DMS 273 treated with DMSO at 0.1 percent for 48 hours (cell line): ENCODE measurements at regions not wholly inside any gene's neighbourhood (a gene's known extent, or its start where the extent isn't known, plus 50 kb on each side); places are given as distances from the start of the nearest gene placed in this dataset.
"Not testable (repeated sequence)": the region's sequence is repeated elsewhere in the genome, so short reads cannot be mapped to it uniquely, and the experiment has no call there.

Source experiments
- DNase-seq: peaks from one replicate; lab custom pipeline; 2025; lab: John Stamatoyannopoulos, UW

- no peak for DNase-seq
Observed at GRCh38 chr3:139199421-139200010, 144.3 kb upstream of the MRPS22 start.

DNA sequence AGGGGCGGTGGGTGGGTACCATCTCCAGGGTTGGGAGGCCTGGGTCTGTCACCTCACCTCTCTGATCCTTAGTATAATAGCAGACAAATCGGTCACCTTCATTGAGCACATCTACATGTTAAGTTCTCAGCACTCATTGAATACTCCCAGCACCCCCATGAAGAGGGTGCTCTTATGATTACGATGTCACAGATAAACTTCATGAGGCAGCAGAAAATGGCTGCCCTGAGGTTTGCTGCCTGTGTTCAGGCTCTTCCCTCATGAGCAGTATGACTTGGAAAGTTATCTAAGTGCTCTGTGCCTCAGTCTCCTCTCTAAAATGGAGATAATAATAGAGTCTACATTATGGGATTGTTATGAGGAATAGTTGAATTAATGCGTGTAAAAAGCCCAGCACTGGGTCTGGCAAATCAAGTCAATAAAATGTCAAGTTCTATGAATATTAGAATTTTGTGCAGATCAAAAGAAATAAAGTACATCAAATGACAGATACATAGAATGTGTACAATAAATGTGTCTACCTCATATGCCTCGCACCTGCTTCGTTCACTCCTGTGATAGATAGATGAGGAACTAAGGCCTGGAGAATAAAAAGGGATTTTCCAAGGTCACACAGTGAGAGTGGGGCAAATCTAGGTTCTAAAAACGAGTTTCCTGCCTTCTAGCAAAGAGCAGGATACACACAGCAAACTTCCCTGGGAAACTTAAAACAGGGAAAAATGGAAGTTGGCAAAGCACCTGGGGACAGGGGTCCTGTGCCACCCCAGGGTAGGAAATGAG, 142.2 kb upstream of the MRPS22 start:
- DNase-seq: no peak

DNA sequence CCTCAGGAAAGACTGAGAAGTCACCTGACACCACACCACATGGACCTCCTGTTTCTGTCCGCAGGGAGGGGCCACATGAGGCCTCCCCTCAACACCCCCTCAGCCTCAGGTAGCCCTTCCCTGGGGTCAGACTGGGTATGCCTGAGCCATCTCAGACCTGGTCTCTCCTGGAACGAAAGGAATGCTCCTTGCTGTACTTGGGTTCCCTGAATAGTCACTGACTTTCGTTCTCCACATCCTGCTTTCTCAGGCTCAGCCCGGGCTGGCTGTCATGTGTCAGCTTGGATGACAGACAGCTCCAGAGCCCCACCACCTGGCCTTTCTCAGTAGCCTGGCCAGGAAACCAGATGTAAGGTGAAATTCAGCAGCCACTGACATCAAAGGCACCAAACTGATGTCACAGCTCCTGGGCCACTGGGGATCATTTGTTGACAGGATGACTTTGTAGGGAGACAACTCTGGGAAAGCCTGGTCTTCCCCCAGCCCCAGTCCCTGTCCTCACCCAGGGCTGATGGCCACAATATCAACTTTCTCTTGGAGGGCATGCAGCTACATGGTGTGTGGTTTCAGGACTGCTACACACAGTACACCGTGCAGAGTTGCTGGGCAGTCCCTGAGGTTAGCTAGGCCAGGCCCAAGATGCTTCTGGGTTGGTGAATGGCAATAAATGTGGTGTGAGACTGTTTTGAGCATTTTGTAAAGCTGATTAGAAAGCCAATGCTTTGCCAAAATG, 141.4 kb upstream of the MRPS22 start:
- peak; percentile 62 for DNase-seq

DNA sequence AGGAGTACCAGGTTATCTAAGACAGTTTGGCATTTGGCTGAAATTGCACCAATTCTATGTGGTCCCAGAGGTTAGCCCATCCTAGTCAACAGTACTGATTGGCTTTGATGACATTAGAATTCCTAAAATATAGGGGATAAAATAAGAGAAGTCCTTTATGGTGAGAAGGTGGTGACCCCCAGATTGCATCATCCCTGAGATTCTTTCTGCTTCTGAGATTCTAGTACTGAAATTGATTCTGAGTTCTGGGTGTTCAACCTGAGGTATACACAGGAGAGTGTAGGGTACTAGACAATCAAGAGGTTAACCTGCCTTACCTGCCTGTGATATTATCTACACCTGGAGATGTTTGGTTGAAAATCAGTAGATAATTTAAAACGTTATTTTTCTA, 140.9 kb upstream of the MRPS22 start:
- DNase-seq: no peak

DNA sequence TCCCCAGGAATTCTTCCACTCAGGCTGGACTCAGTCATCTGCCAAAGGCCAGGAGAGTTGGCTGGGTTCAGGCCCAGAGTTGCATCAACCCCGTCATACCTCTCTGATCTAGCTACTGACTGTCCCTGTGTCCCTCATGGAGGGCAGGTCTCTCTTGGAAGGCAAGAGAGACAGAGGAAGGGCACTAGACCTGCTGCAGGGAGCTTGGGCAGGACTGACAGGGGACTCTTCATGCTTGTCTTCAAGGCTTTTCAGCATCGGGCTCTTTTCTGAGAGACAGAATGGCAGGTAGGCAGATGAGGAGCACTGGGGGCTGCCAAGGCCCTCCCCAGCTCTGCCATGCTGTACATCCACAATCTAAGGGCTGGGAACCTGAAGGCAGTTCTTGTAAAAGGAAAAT, 140.1 kb upstream of the MRPS22 start:
- DNase-seq: no peak

- no peak for DNase-seq
Observed at GRCh38 chr3:139204728-139205127, 139.1 kb upstream of the MRPS22 start.

DNA sequence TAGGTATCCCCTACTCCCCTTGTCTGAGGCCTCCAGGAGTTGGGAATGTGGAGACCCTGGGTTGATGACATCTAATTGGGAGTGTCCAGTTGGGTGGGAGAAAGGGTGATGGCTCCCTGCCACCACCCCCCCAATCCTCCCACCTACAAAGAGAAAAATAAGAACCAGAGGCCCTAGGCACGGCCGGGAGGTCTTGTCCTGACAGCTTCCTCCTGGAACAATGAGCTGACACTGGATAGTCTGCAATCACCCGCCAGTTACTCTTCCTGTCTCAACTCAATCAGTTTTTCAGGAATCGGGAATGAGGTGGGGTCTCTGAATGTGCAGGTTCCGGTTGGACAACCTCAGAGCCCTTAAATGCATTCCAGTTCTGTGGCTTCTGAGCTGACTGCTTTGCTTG, 129.9 kb upstream of the MRPS22 start:
- DNase-seq: no peak

- DNase-seq: no peak
Observed at GRCh38 chr3:139216958-139217357, 126.9 kb upstream of the MRPS22 start.

GRCh38 chr3:139217633-139218032, 126.2 kb upstream of the MRPS22 start:
- no peak for DNase-seq

GRCh38 chr3:139218046-139218445, 125.8 kb upstream of the MRPS22 start:
- no peak for DNase-seq

DNA sequence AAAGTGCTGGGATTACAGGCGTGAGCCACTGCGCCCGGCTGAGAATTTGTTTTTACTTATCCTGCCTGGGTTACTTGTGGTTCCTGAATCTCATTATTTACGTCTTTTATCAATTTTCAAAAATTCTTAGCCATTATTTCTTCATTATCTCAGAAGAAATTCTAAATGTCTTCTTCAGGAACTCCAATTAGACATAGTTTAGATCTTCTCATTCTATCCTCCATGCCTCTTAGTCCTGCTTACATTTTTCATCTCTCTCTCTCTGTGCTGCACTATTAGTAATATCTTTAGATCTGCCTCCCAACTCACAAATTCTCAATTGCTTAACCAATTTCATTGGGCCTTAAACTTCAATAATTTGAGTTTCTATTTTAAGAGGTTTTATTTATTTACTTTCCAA, 124.4 kb upstream of the MRPS22 start:
- DNase-seq: no peak

GRCh38 chr3:139222100-139222657, 121.6 kb upstream of the MRPS22 start:
- peak; percentile 56 for DNase-seq

- no peak for DNase-seq
Observed at GRCh38 chr3:139225548-139225947, 118.3 kb upstream of the MRPS22 start.

GRCh38 chr3:139226731-139227130, 117.1 kb upstream of the MRPS22 start:
- no peak for DNase-seq

DNA sequence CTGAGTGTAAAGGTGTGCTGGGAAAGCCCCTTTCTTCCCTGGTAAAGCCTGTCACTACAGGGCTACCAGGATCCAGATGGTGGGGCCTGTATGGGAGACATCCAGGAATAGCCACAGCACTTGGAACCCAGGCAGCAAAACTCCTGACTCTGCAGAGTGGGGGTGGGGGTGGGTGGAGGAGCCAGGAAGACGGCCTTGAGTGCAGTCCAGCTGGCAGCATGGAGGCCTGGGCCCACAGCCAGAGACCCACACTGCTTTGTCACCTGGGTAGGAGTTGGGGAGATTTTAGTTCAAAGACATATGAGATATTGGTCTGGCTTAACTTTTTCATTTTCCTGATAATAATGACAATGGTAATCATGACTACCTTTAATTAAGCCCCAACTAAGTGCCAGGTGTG, 116.7 kb upstream of the MRPS22 start:
- DNase-seq: peak; percentile 72

DNA sequence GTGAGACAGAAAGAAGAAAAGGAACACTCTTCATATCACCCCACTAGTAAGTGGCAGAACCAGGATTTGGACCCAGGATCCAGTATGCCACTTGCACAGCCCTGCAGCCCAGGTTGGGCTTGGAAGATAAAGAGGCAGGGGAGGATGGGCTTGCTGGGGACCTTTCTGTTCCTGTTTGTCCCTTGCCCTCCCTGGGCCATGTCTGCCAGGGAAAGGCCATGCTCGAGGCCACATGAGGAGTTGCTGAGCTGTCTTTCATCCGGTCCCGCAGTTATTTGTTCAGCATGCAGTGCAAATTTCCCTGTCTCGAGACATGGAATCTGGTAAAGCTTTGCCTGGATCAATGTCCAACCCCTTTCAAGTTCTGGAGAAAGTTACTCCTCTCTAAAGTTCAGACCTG, 116.0 kb upstream of the MRPS22 start:
- no peak for DNase-seq

GRCh38 chr3:139230391-139230790, 113.4 kb upstream of the MRPS22 start:
- DNase-seq: no peak

DNA sequence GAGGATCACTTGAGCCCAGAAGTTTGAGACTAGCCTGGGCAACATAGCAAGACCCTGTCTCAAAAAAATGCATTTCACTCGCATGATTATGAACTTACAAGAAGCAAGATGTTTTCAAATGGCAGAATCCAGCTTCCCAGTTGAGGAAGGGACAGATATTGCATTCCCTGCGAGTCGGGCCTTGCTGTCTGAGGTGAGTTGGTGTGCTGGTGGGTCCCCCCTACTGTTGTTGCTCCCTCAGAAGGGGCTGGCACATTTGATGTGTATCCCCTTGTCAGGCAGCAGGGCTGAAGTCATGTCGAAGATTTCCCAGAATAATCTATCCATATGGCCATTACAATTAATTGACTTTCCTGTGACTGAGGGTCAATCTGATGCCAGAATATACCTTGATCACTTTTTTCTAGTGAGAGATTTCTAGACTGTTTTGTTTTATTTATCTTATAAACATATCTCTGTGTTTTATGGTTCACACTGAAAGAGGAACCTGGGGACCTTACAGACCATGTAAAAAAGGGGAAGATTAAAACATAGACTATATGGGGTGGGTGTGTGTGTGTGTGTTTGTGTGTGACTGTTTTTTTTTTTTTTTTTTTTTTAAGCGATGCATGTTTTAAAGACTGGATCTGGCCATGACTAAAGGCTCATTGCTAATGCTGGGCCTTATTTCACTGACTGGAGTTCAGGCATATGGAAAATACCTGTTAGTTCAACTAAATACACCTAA, 112.1 kb upstream of the MRPS22 start:
- DNase-seq: no peak

- not testable (repeated sequence) for DNase-seq
Observed at GRCh38 chr3:139232341-139232740, 111.5 kb upstream of the MRPS22 start.

- no peak for DNase-seq
Observed at GRCh38 chr3:139234491-139234890, 109.3 kb upstream of the MRPS22 start.

GRCh38 chr3:139235192-139235591, 108.6 kb upstream of the MRPS22 start:
- DNase-seq: no peak

- DNase-seq: no peak
Observed at GRCh38 chr3:139236336-139236735, 107.5 kb upstream of the MRPS22 start.
